Panc1 (cell line): ENCODE measurements at regions not wholly inside any gene's neighbourhood (a gene's known extent, or its start where the extent isn't known, plus 50 kb on each side); places are given as distances from the start of the nearest gene placed in this dataset.

Experiments used
- ATAC-seq: fragments of 200-7000 bp; cut with Tn5 transposase; 2 replicates; pipeline ENCODE4 v1.9.1; 2020; ENCODE audit warnings: mild to moderate bottlenecking, moderate library complexity
- BruUV-seq: library from RNA; stranded (reverse); fragments of 400-500 nt; replicated peaks from 2 replicates; lab custom pipeline; 2021; lab: Mats Ljungman, UMichigan
- CTCF ChIA-PET: fragments of 300-600 bp; sonication (Branson Sonifier 250); formaldehyde crosslinking; loops from one replicate; lab custom pipeline; 2022; ENCODE audit warnings: antibody characterized with exemption; lab: Charles Lee
- POLR2A ChIA-PET: fragments of 300-600 bp; sonication (Branson Sonifier 250); formaldehyde crosslinking; loops from one replicate; lab custom pipeline; 2022; ENCODE audit warnings: antibody characterized with exemption; lab: Charles Lee
- DNase-seq: peaks from one replicate; pipeline ENCODE4 v3.0.0-alpha.2; 2010; ENCODE audit warnings: low read depth, low spot score
- H3K27ac ChIP-seq: 2 replicates; pipeline ENCODE4 v1.5.1; 2011; ENCODE audit warnings: mild to moderate bottlenecking, low read length, inconsistent platforms
- H3K27me3 ChIP-seq: fragments of 200-500 bp; sonication (Bioruptor generic); 2 replicates; pipeline ENCODE4 v1.6.0; 2014; ENCODE audit warnings: low read length, inconsistent platforms; ENCODE audit not compliant: control insufficient read depth, insufficient read depth
- H3K36me3 ChIP-seq: fragments of 200-500 bp; sonication (Bioruptor generic); 2 replicates; pipeline ENCODE4 v1.5.1; 2014; ENCODE audit warnings: inconsistent platforms, mild to moderate bottlenecking, low read length, moderate library complexity; ENCODE audit not compliant: control insufficient read depth, insufficient read depth
- H3K4me1 ChIP-seq: 2 replicates; pipeline ENCODE4 v1.5.1; 2011; ENCODE audit warnings: inconsistent platforms, mild to moderate bottlenecking, low read length, moderate library complexity; ENCODE audit not compliant: control insufficient read depth, insufficient read depth
- H3K4me3 ChIP-seq, 2 experiments: 2 replicates each; pipeline ENCODE4 v1.5.1; 2011 to 2012; ENCODE audit warnings: low read depth in 2 of 2, low read length in 2 of 2, mild to moderate bottlenecking in 2 of 2, inconsistent platforms in 1 of 2, moderate library complexity in 1 of 2
- H3K9me3 ChIP-seq: fragments of 200-500 bp; sonication (Bioruptor generic); 2 replicates; pipeline ENCODE4 v1.5.1; 2014; ENCODE audit warnings: low read depth, mild to moderate bottlenecking, inconsistent platforms, low read length, moderate library complexity; ENCODE audit not compliant: control insufficient read depth, insufficient read depth
- CTCF ChIP-seq: fragments of 450-650 bp; IDR thresholded peaks from 2 replicates; pipeline ENCODE4 v1.5.1; 2017; ENCODE audit warnings: mild to moderate bottlenecking
- POLR2AphosphoS5 ChIP-seq: IDR thresholded peaks from 2 replicates; pipeline ENCODE4 v1.6.1; 2012; ENCODE audit warnings: mild to moderate bottlenecking, low read depth, low read length, moderate library complexity
- REST ChIP-seq, 2 experiments: IDR thresholded peaks; 2 replicates each; pipeline ENCODE4 v1.6.1; 2011 to 2012; ENCODE audit warnings: low read depth in 2 of 2, control low read depth in 1 of 2, low read length in 1 of 2, mild to moderate bottlenecking in 1 of 2, moderate library complexity in 1 of 2; ENCODE audit not compliant: insufficient read depth in 1 of 2
- SIN3A ChIP-seq: IDR thresholded peaks from 2 replicates; pipeline ENCODE4 v1.6.1; 2012; ENCODE audit warnings: low read depth, mild to moderate bottlenecking, low read length, moderate library complexity, borderline replicate concordance; ENCODE audit not compliant: insufficient read depth
- TCF7L2 ChIP-seq: IDR thresholded peaks from 2 replicates; pipeline ENCODE4 v1.6.1; 2011; ENCODE audit warnings: mild to moderate bottlenecking, low read depth, low read length, inconsistent platforms
- in situ Hi-C: cut with HindIII; loops from 2 replicates; pipeline ENCODE4 v1.10.0; 2016; ENCODE audit warnings: low sequenced_read_pairs, low pct_unique_long_range_greater_than_20kb
- intact Hi-C: fragments of 100-400 bp; cut with micrococcal nuclease; formaldehyde crosslinking; loops from one replicate; pipeline ENCODE4 v1.10.0; 2022; ENCODE audit not compliant: unreplicated experiment

- H3K27ac ChIP-seq: no peak overlapping the region
- TF ChIP-seq REST (IDR thresholded peaks at IDR 0.05; ENCODE audit: insufficient read depth in 1 of 2, low read depth in 2 of 2, low read length in 1 of 2): no peak
- TF ChIP-seq TCF7L2: no peak
- TF ChIP-seq CTCF: no peak
- no peak for TF ChIP-seq POLR2AphosphoS5
- TF ChIP-seq SIN3A: no peak
- H3K4me1 ChIP-seq: no peaks in the 10 kb centered on the region
- no peak for ATAC-seq
- no peaks in the 10 kb centered on the region for H3K36me3 ChIP-seq
- POLR2A ChIA-PET: no interaction called here
- CTCF ChIA-PET: no interaction called here
- H3K4me3 ChIP-seq: no peak overlapping the region
- DNase-seq: no peak
- H3K9me3 ChIP-seq: no peaks in the 10 kb centered on the region
- H3K27me3 ChIP-seq: no peaks in the 10 kb centered on the region
- in situ Hi-C loops: no loop called here
- intact Hi-C loops: no loop called here
- no TSS peak for BruUV-seq
Observed at GRCh38 chr4:60905162-60905561, 295.0 kb upstream of the ADGRL3 start.

GRCh38 chr4:60911127-60911526 is 289.0 kb upstream of the ADGRL3 start:
- in situ Hi-C loops: no loop called here
- no peaks in the 10 kb centered on the region for H3K4me1 ChIP-seq
- ChIA-PET CTCF (no interaction called here), POLR2A (no interaction called here)
- ATAC-seq: no peak
- no peaks in the 10 kb centered on the region for H3K9me3 ChIP-seq
- no TSS peak for BruUV-seq
- intact Hi-C loops: no loop called here
- no peak overlapping the region for H3K27ac ChIP-seq
- H3K27me3 ChIP-seq: no peaks in the 10 kb centered on the region
- no peak for DNase-seq
- no peaks in the 10 kb centered on the region for H3K36me3 ChIP-seq
- no peak for TF ChIP-seq REST (IDR thresholded peaks at IDR 0.05; ENCODE audit: insufficient read depth in 1 of 2, low read depth in 2 of 2, low read length in 1 of 2)
- TF ChIP-seq TCF7L2: no peak
- no peak for TF ChIP-seq CTCF
- TF ChIP-seq POLR2AphosphoS5: no peak
- TF ChIP-seq SIN3A: no peak
- no peak overlapping the region for H3K4me3 ChIP-seq
